Activated T-helper 2 cell treated with anti-CD3 and anti-CD28 coated beads, Interferon-gamma antibody, Interleukin-2, Interleukin-4, amounts not matched to agents 10 μg/mL and 5 μg/mL and 100 μg/mL, durations not matched to agents 14 hours and 24 hours and 36 hours (primary cell): ENCODE measurements at regions not wholly inside any gene's neighbourhood (a gene's known extent, or its start where the extent isn't known, plus 50 kb on each side); places are given as distances from the start of the nearest gene placed in this dataset.

Experiments
- DNase-seq: peaks from one replicate; pipeline ENCODE4 v3.0.0; 2021; ENCODE audit warnings: low spot score
- H3K27ac Mint-ChIP-seq: one replicate; pipeline ENCODE4 v1.8.0; 2021; ENCODE audit warnings: mixed read lengths
- H3K27me3 Mint-ChIP-seq: one replicate; pipeline ENCODE4 v1.8.0; 2021; ENCODE audit warnings: low read depth, mixed read lengths
- H3K36me3 Mint-ChIP-seq: one replicate; pipeline ENCODE4 v1.8.0; 2021; ENCODE audit warnings: low read depth, mixed read lengths
- H3K4me1 Mint-ChIP-seq: one replicate; pipeline ENCODE4 v1.8.0; 2021; ENCODE audit warnings: low read depth, mixed read lengths
- H3K4me3 Mint-ChIP-seq: one replicate; pipeline ENCODE4 v1.8.0; 2021; ENCODE audit warnings: low read depth, mild to moderate bottlenecking, moderate library complexity, mixed read lengths
- H3K9me3 Mint-ChIP-seq: one replicate; pipeline ENCODE4 v1.8.0; 2021; ENCODE audit warnings: mixed read lengths
- intact Hi-C: fragments of 100-400 bp; cut with micrococcal nuclease; formaldehyde crosslinking; loops from one replicate; pipeline ENCODE4 v1.15.1; 2023

DNA sequence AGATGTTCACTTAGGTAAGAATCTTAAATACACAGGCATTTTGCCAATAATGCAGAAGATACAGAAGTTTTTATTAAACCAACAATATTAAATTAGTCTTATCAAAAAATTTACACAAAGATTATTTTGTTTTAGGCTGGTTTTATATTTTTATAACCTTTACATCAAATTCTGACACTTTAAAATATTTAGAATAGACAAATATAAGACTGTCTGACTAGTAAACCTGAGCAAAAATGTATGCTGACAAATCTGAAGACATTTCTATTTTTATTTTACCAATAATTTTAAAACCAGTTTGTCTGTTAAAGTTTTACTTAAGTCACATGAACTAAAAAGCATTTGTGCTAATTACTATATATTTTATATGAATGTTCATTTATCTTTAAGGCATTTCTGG is 72.1 kb upstream of the ZNF236 start:
- no peak for DNase-seq
- peaks cover 11% of the 10 kb centered on the region for H3K27me3 Mint-ChIP-seq
- no peaks in the 10 kb centered on the region for H3K4me1 Mint-ChIP-seq
- intact Hi-C loops = no loop called here
- peaks cover 26% of the 10 kb centered on the region for H3K9me3 Mint-ChIP-seq
- H3K36me3 Mint-ChIP-seq = peaks cover 3% of the 10 kb centered on the region
- H3K4me3 Mint-ChIP-seq = no peak overlapping the region
- H3K27ac Mint-ChIP-seq = no peak overlapping the region

DNA sequence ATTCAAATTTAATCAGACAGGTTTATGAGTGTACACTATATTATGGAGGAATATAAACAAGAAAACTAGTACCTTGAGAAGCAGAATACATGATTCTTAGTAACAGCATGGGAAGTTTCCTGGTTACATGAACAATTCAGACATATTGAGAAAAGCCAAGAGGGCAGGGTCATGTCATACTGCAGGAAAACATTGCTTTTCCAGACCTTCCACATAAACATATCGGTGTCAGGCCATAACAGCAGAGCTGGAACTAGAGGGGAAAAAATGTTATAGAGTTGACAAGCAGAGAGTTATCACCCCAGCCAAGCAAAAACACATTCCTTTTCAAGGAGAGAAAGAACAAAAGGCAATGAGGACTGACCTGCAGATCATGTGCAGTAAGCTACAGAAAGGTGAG is 74.7 kb upstream of the ZNF236 start:
- intact Hi-C loops = no loop called here
- no peak overlapping the region for H3K4me3 Mint-ChIP-seq
- no peak for DNase-seq
- no peaks in the 10 kb centered on the region for H3K4me1 Mint-ChIP-seq
- H3K9me3 Mint-ChIP-seq = peaks cover 26% of the 10 kb centered on the region
- H3K36me3 Mint-ChIP-seq = peaks cover 3% of the 10 kb centered on the region
- no peak overlapping the region for H3K27ac Mint-ChIP-seq
- peaks cover 12% of the 10 kb centered on the region for H3K27me3 Mint-ChIP-seq

DNA sequence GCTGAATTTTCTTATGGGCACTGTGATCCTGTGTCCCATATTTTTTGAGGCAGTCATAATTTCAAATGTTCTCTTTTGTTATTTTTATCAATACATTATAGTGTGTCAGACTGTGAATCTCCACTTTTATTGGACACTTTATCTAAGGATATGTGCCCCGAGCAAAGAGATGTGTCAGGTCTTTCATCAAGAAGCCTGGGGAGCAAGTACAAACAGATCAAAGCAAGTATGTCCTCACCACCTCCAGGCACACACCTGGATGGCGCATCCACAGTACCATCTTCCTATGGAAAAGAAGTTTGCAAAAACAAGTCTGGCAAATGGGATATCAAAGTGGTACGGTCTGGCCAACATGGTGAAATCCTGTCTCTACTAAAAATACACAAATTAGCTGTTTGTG is 81.0 kb upstream of the ZNF236 start:
- Mint-ChIP-seq H3K27me3 (peaks cover 37% of the 10 kb centered on the region), H3K4me3 (no peak overlapping the region), H3K4me1 (peaks cover 12% of the 10 kb centered on the region), H3K36me3 (no peaks in the 10 kb centered on the region), H3K9me3 (no peaks in the 10 kb centered on the region), H3K27ac (no peak overlapping the region)
- no peak for DNase-seq
- intact Hi-C loops = loop anchor here (2.0 to 5.0 kb wide), 2 partner anchors 21 to 61 kb away; no protein-coding TSS in a partner anchor

DNA sequence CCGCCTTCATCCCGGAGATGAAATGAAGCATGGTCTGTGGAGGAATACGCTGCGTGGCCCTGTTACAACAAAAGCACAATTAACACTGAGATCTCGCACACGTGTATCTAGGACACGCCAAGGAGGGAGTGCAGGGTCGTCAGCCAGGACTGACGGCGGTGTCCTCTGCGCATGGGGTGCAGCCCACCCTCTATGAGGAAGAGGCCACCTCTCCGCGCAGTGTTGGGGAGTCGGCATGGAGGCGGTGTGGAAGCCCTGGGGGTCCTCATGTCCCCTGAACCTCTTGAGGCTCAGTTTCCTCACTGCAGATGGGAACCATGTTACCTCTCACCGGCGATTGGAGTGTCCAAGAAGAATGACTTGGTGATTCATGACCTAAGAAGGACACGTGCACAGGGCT is 86.0 kb upstream of the ZNF236 start:
- H3K4me1 Mint-ChIP-seq = peaks cover 12% of the 10 kb centered on the region
- intact Hi-C loops = loop anchor here (5.0 kb wide), 1 partner anchor 34 kb away; no protein-coding TSS in a partner anchor
- no peaks in the 10 kb centered on the region for H3K9me3 Mint-ChIP-seq
- DNase-seq = no peak
- H3K27ac Mint-ChIP-seq = no peak overlapping the region
- H3K27me3 Mint-ChIP-seq = peaks cover 37% of the 10 kb centered on the region
- no peak overlapping the region for H3K4me3 Mint-ChIP-seq
- H3K36me3 Mint-ChIP-seq = no peaks in the 10 kb centered on the region

DNA sequence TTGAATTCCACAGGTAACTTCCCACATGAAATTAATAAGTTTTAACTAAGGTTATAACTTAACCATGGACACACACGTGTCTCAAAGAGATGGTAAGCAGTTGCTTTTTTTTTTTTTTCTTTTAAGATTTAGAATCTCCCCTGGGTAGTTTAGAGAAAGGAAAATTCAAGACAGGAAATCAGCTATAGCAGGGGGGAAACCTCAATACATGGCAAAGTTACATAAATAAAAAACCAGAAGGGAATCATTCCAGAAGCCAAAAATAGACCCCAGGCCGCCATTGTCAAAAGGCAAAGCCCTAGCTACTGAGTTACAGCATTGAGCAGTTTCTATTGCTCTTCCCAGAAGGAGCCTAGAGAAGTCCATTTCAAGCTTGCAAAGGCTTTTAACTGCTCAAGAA is 91.5 kb upstream of the ZNF236 start:
- intact Hi-C loops = no loop called here
- no peak overlapping the region for H3K27ac Mint-ChIP-seq
- no peak for DNase-seq
- H3K36me3 Mint-ChIP-seq = no peaks in the 10 kb centered on the region
- H3K4me3 Mint-ChIP-seq = no peak overlapping the region
- H3K27me3 Mint-ChIP-seq = peaks cover 38% of the 10 kb centered on the region
- peaks cover 8% of the 10 kb centered on the region for H3K4me1 Mint-ChIP-seq
- H3K9me3 Mint-ChIP-seq = peaks cover 15% of the 10 kb centered on the region

DNA sequence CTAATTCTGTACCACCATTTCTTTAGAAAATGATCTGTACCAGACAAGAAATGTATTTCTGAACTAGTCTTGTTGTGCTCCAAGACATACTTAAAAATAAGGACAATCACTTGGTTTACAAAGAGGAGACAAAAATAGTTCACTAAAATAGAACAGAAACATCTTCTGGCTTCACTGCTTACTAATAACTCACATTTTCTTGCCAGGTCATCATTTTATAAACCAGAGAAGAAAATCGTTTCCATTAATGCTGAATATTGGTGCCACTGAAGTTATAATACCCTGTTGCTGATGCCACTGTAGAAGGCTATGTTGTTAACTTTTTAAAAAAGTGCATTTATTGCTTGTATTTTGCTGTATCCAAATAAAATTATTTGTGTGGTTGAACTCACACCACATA is 94.8 kb upstream of the ZNF236 start:
- DNase-seq = no peak
- H3K27ac Mint-ChIP-seq = no peak overlapping the region
- peaks cover 35% of the 10 kb centered on the region for H3K27me3 Mint-ChIP-seq
- no peak overlapping the region for H3K4me3 Mint-ChIP-seq
- intact Hi-C loops = no loop called here
- H3K4me1 Mint-ChIP-seq = peaks cover 27% of the 10 kb centered on the region
- no peaks in the 10 kb centered on the region for H3K36me3 Mint-ChIP-seq
- H3K9me3 Mint-ChIP-seq = peaks cover 15% of the 10 kb centered on the region

DNA sequence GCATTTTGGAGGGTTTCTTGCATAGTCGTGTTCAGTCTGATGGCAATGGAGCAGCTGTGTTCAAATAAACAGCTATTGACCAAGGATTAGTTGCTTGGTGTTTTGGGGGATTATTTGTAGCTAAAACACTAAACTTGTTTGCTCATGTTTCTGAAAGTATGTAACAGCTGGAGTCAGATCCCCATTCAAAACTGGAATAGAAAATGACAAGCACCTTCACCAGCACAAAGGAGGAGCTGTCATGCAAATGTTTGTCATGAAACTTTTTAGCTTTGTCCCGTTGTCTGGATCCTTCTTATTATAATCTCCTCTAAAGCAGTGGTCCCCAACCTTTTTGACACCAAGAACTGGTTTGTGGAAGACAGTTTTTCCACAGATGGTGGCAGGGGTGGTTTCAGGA is 96.9 kb upstream of the ZNF236 start:
- H3K4me3 Mint-ChIP-seq = no peak overlapping the region
- no peak for DNase-seq
- peaks cover 15% of the 10 kb centered on the region for H3K9me3 Mint-ChIP-seq
- no peaks in the 10 kb centered on the region for H3K36me3 Mint-ChIP-seq
- H3K27me3 Mint-ChIP-seq = peaks cover 21% of the 10 kb centered on the region
- H3K4me1 Mint-ChIP-seq = peaks cover 47% of the 10 kb centered on the region
- H3K27ac Mint-ChIP-seq = no peak overlapping the region
- intact Hi-C loops = no loop called here

DNA sequence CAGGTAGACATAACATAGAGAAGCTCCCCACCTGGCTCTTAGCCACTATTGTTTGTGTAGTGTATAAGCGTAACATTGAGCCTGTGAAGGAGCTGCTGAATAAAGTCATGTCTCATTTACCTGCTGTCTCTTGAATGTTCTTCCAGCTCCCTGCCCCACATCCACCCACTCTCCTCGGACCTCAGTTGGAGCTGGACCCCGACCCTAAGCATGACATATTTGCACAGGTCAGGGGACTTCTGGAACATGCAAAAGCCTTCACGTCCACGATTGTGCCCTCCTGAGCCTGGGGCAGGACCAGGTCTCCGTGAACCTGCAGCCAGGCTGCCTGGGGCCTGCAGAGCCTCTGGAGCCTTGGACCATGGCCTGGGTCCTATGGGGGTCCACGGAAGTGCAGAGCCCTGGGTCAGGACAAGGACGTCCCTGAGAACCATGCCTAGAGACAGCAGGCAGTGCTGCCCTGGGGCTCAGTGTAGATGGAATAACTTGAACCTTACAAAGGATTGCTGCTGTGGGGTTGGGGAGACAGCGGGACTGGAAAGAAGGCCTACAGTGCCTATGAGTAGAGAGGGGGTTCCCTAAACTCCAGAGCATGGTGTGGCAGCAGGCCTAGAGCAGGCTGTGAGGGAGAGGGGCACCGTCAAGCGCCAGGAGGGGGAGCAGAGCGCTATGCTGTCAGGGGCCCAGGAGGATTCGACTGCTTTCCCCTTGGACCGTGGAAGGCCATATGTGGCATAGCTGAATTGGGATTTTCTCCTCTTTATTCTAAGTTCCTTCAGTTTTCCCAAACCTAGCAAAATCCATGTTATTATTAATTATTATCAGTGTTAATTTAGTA is 99.9 kb upstream of the ZNF236 start:
- Mint-ChIP-seq H3K36me3 (no peaks in the 10 kb centered on the region), H3K4me3 (no peak overlapping the region), H3K4me1 (peaks cover 42% of the 10 kb centered on the region), H3K27ac (no peak overlapping the region), H3K27me3 (peaks cover 3% of the 10 kb centered on the region), H3K9me3 (peaks cover 4% of the 10 kb centered on the region)
- intact Hi-C loops = loop anchor here (5.0 kb wide), 1 partner anchor 230 kb away; no protein-coding TSS in a partner anchor
- no peak for DNase-seq

DNA sequence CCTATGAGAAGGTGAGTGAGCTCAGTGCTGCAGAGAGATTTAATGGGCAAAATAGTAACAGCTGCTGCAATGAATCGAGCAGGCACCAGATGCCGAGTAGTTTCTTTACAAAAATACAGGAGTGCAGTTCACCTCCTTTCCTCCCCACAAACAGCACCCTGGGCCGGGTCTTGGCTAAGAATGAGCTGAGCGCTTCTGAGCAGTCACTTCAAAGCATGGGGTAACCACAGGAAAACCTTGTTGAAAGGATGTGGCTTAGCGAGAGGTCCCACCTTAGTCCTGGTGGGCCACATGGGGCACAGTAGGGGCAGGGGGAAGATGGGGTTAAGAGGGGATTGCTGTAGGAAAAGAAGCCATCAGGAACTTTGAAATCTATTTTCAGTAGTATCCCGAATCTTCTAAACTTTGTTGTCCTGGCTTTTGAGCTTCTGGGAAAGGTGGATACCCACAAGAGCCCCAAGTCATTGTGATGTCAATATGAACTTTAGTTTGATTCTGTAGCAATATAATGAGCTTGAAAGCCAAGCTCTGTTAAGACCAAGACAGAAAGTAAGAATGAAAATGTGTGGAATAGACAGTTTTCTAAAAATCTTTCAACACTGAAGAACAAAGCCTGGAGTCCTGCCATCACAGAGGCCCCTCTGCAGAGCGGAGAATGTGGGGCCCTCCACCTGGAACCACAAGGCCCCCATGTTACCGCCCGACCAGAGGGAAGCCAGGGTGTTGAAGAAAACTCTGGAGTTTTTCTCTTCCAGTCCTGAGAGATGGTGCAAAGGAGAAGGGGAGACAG is 101.0 kb upstream of the ZNF236 start:
- peak overlapping the region; percentile 53 for H3K4me3 Mint-ChIP-seq
- no peaks in the 10 kb centered on the region for H3K36me3 Mint-ChIP-seq
- H3K4me1 Mint-ChIP-seq = peaks cover 42% of the 10 kb centered on the region
- intact Hi-C loops = loop anchor here (2.0 to 5.0 kb wide), 2 partner anchors 19 to 229 kb away; no protein-coding TSS in a partner anchor
- peak; percentile 83 for DNase-seq
- H3K9me3 Mint-ChIP-seq = peaks cover 4% of the 10 kb centered on the region
- peak overlapping the region; percentile 83 for H3K27ac Mint-ChIP-seq
- peaks cover 3% of the 10 kb centered on the region for H3K27me3 Mint-ChIP-seq

DNA sequence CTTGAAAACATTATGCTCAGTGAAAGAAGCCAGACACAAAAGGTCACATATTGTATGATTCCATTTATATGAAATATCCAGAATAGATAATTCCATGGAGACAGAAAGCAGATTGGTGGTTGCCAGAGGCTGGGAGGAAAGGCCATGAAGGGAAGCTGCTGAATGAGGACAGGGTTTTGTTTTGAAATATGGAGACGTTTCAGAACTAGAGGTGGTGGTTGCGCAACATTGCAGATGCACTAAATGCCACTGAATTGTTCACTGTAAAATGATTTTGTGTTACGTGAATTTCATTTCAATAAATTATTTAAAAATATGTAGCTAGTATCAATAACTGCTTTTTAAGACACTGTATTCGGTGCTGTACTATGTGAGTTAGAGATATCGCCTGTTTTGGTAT is 101.7 kb upstream of the ZNF236 start:
- H3K4me1 Mint-ChIP-seq = peaks cover 42% of the 10 kb centered on the region
- peak overlapping the region; percentile 60 for H3K4me3 Mint-ChIP-seq
- H3K27ac Mint-ChIP-seq = peak overlapping the region; percentile 83
- no peak for DNase-seq
- intact Hi-C loops = loop anchor here (2.0 to 5.0 kb wide), 2 partner anchors 20 to 228 kb away; no protein-coding TSS in a partner anchor
- H3K9me3 Mint-ChIP-seq = peaks cover 4% of the 10 kb centered on the region
- peaks cover 3% of the 10 kb centered on the region for H3K27me3 Mint-ChIP-seq
- no peaks in the 10 kb centered on the region for H3K36me3 Mint-ChIP-seq

DNA sequence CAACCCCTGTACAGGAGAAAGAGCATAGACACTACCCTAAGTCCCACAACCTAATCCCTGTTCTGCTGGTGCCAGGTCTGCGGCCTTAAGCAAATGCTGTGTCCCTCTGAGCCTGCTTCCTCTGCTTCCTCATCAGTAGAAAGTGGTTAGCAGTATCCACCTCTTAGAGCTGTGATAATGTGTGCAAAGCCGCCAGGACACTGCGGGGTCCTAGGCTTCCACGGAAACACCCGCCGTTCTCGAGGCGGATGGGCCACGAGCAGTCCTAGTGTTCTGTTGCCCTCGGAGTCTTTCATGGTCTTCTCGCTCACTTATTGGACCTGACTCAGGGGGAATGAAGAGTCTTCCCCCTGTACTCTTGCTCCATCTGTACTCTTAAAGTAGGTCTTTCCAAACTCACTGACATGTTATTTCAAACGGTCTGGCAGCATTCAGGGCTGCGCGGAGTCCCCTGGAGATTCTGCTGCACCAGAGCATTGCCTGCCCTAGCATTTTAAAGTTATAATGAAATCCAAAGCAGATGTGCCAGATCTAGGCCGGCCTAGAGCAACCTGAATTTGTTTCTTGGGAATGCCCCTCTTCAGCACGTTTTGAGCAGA is 107.2 kb upstream of the ZNF236 start:
- intact Hi-C loops = no loop called here
- peaks cover 4% of the 10 kb centered on the region for H3K9me3 Mint-ChIP-seq

DNA sequence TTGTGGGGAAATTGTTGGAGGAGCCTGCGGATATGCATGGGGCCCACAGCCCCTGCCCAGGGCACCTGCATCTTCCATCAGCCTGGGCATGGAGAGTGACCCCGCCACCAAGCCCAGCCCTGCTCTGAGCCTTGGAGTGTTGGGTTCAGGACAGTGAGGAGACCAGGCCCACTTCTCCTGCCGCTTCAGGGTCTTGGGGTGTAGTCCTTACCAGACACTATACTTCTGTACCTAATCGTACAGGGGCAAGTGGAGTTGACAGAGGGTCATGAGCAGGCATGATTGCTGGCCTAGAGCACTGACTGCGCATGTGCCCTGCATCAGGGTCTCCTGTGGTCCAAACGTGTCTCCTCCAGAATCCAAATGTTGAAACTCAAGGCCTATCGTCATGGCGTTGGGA is 108.9 kb upstream of the ZNF236 start:
- Mint-ChIP-seq H3K4me3 (no peak overlapping the region), H3K27me3 (no peaks in the 10 kb centered on the region), H3K4me1 (peaks cover 13% of the 10 kb centered on the region), H3K27ac (no peak overlapping the region), H3K9me3 (peaks cover 4% of the 10 kb centered on the region), H3K36me3 (no peaks in the 10 kb centered on the region)
- no peak for DNase-seq
- intact Hi-C loops = no loop called here

More for the DNA sequence above, 107.2 kb upstream of the ZNF236 start:
- Mint-ChIP-seq H3K4me1 (peaks cover 6% of the 10 kb centered on the region), H3K27me3 (no peaks in the 10 kb centered on the region), H3K27ac (no peak overlapping the region), H3K36me3 (no peaks in the 10 kb centered on the region), H3K4me3 (no peak overlapping the region)
- DNase-seq = no peak
